ENCODE measurements at regions not wholly inside any gene's neighbourhood (a gene's known extent, or its start where the extent isn't known, plus 50 kb on each side); places are given as distances from the start of the nearest gene placed in this dataset.

GRCh38 chr4:136900696-136901095 lies 631.6 kb downstream of the PCDH18 start:
- H3K4me3 ChIP-seq (ENCODE audit: low read depth, low read length, poor library complexity, severe bottlenecking): no peak overlapping the region
- H4K20me1 ChIP-seq (ENCODE audit: insufficient read depth, low read length): no peaks in the 10 kb centered on the region
- H3K27ac ChIP-seq (ENCODE audit: low read depth, low read length, poor library complexity, severe bottlenecking): no peak overlapping the region

GRCh38 chr4:136898590-136899248 lies 633.6 kb downstream of the PCDH18 start:
- Histone ChIP-seq H3K9me2 (ENCODE audit: low read depth, low read length) (no peaks in the 10 kb centered on the region), H2AFZ (ENCODE audit: low read length) (no peak overlapping the region), H4K20me1 (ENCODE audit: insufficient read depth, low read length) (no peaks in the 10 kb centered on the region), H3K4me1 (ENCODE audit: insufficient read depth, low read length, severe bottlenecking) (no peaks in the 10 kb centered on the region), H3K79me2 (ENCODE audit: insufficient read depth, low read length) (no peaks in the 10 kb centered on the region), H3K36me3 (ENCODE audit: insufficient read depth, low read length) (no peaks in the 10 kb centered on the region), H3K9me3 (ENCODE audit: low read length) (no peaks in the 10 kb centered on the region), H3K4me2 (ENCODE audit: low read length) (no peak overlapping the region), H3K27ac (ENCODE audit: low read depth, low read length, poor library complexity, severe bottlenecking) (no peak overlapping the region), H3F3A (ENCODE audit: insufficient read depth, low read length) (no peaks in the 10 kb centered on the region), H3K9ac (ENCODE audit: low read length) (no peak overlapping the region), H3K4me3 (ENCODE audit: low read depth, low read length, poor library complexity, severe bottlenecking) (no peak overlapping the region), H3K27me3 (ENCODE audit: insufficient read depth, low read length) (no peaks in the 10 kb centered on the region)
- TF ChIP-seq EZH2 (IDR thresholded peaks at IDR 0.05; ENCODE audit: borderline replicate concordance, low read length): no peak
- TF ChIP-seq CTCF (IDR thresholded peaks at IDR 0.05; ENCODE audit: low read length): no peak

More at GRCh38 chr4:136900696-136901095, 631.6 kb downstream of the PCDH18 start:
- H3K27me3 ChIP-seq (ENCODE audit: insufficient read depth, low read length): no peaks in the 10 kb centered on the region
- H3K9me3 ChIP-seq (ENCODE audit: low read length): no peaks in the 10 kb centered on the region
- H3K36me3 ChIP-seq (ENCODE audit: insufficient read depth, low read length): no peaks in the 10 kb centered on the region
- no peak overlapping the region for H2AFZ ChIP-seq (ENCODE audit: low read length)
- H3K9ac ChIP-seq (ENCODE audit: low read length): no peak overlapping the region
- TF ChIP-seq EZH2 (IDR thresholded peaks at IDR 0.05; ENCODE audit: borderline replicate concordance, low read length) (no peak), CTCF (IDR thresholded peaks at IDR 0.05; ENCODE audit: low read length) (no peak)
- H3K79me2 ChIP-seq (ENCODE audit: insufficient read depth, low read length): no peaks in the 10 kb centered on the region
- H3K9me2 ChIP-seq (ENCODE audit: low read depth, low read length): no peaks in the 10 kb centered on the region
- H3K4me2 ChIP-seq (ENCODE audit: low read length): no peak overlapping the region
- H3K4me1 ChIP-seq (ENCODE audit: insufficient read depth, low read length, severe bottlenecking): no peaks in the 10 kb centered on the region
- no peaks in the 10 kb centered on the region for H3F3A ChIP-seq (ENCODE audit: insufficient read depth, low read length)

- H3K4me3 ChIP-seq (ENCODE audit: low read depth, low read length, poor library complexity, severe bottlenecking): no peak overlapping the region
- H3F3A ChIP-seq (ENCODE audit: insufficient read depth, low read length): no peaks in the 10 kb centered on the region
- no peak overlapping the region for H3K27ac ChIP-seq (ENCODE audit: low read depth, low read length, poor library complexity, severe bottlenecking)
- H2AFZ ChIP-seq (ENCODE audit: low read length): no peak overlapping the region
- no peaks in the 10 kb centered on the region for H3K36me3 ChIP-seq (ENCODE audit: insufficient read depth, low read length)
- H3K4me2 ChIP-seq (ENCODE audit: low read length): no peak overlapping the region
- no peaks in the 10 kb centered on the region for H3K27me3 ChIP-seq (ENCODE audit: insufficient read depth, low read length)
- H3K9me3 ChIP-seq (ENCODE audit: low read length): no peaks in the 10 kb centered on the region
- H3K9me2 ChIP-seq (ENCODE audit: low read depth, low read length): no peaks in the 10 kb centered on the region
- TF ChIP-seq CTCF (IDR thresholded peaks at IDR 0.05; ENCODE audit: low read length): no peak
- H4K20me1 ChIP-seq (ENCODE audit: insufficient read depth, low read length): no peaks in the 10 kb centered on the region
- H3K79me2 ChIP-seq (ENCODE audit: insufficient read depth, low read length): no peaks in the 10 kb centered on the region
- no peak overlapping the region for H3K9ac ChIP-seq (ENCODE audit: low read length)
- no peaks in the 10 kb centered on the region for H3K4me1 ChIP-seq (ENCODE audit: insufficient read depth, low read length, severe bottlenecking)
These were observed 638.7 kb downstream of the PCDH18 start for GRCh38 chr4:136893573-136893972.

Data from OCI-LY1 (cell line).